Dendritic cell treated with granulocyte-macrophage colony-stimulating factor and Interleukin-4, amounts not matched to agents 40 ng/mL and 50 ng/mL, for 4 days (primary cell): ENCODE measurements at regions not wholly inside any gene's neighbourhood (a gene's known extent, or its start where the extent isn't known, plus 50 kb on each side); places are given as distances from the start of the nearest gene placed in this dataset.

Experiments used
- H3K27ac Mint-ChIP-seq: one replicate; pipeline ENCODE4 v1.8.0; 2022; ENCODE audit warnings: mild to moderate bottlenecking, mixed read lengths
- H3K27me3 Mint-ChIP-seq: one replicate; pipeline ENCODE4 v1.8.0; 2022; ENCODE audit warnings: mild to moderate bottlenecking, mixed read lengths
- H3K36me3 Mint-ChIP-seq: one replicate; pipeline ENCODE4 v1.8.0; 2022; ENCODE audit warnings: low read depth, mixed read lengths
- H3K4me1 Mint-ChIP-seq: one replicate; pipeline ENCODE4 v1.8.0; 2022; ENCODE audit warnings: low read depth, mixed read lengths
- H3K4me3 Mint-ChIP-seq: one replicate; pipeline ENCODE4 v1.8.0; 2022; ENCODE audit warnings: mild to moderate bottlenecking, moderate library complexity, mixed read lengths
- H3K9me3 Mint-ChIP-seq: one replicate; pipeline ENCODE4 v1.8.0; 2022; ENCODE audit warnings: mixed read lengths
- intact Hi-C: fragments of 100-400 bp; cut with micrococcal nuclease; formaldehyde crosslinking; loops from one replicate; pipeline ENCODE4 v1.15.0; 2022

GRCh38 chr6:156283091-156283490, 494.1 kb upstream of the ARID1B start:
- intact Hi-C loops = no loop called here
- Mint-ChIP-seq H3K27me3 (no peaks in the 10 kb centered on the region), H3K9me3 (peaks cover 3% of the 10 kb centered on the region), H3K4me3 (no peak overlapping the region), H3K36me3 (no peaks in the 10 kb centered on the region), H3K4me1 (no peaks in the 10 kb centered on the region), H3K27ac (no peak overlapping the region)

GRCh38 chr6:156282087-156282486, 495.1 kb upstream of the ARID1B start:
- intact Hi-C loops = no loop called here
- H3K4me3 Mint-ChIP-seq = no peak overlapping the region
- H3K9me3 Mint-ChIP-seq = peaks cover 12% of the 10 kb centered on the region
- no peaks in the 10 kb centered on the region for H3K27me3 Mint-ChIP-seq
- H3K27ac Mint-ChIP-seq = no peak overlapping the region
- no peaks in the 10 kb centered on the region for H3K4me1 Mint-ChIP-seq
- H3K36me3 Mint-ChIP-seq = no peaks in the 10 kb centered on the region

- no peaks in the 10 kb centered on the region for H3K27me3 Mint-ChIP-seq
- intact Hi-C loops = no loop called here
- H3K4me3 Mint-ChIP-seq = no peak overlapping the region
- no peak overlapping the region for H3K27ac Mint-ChIP-seq
- H3K4me1 Mint-ChIP-seq = no peaks in the 10 kb centered on the region
- H3K9me3 Mint-ChIP-seq = peaks cover 12% of the 10 kb centered on the region
- no peaks in the 10 kb centered on the region for H3K36me3 Mint-ChIP-seq
Observed at GRCh38 chr6:156281266-156281665, 495.9 kb upstream of the ARID1B start.

GRCh38 chr6:156280065-156280464, 497.1 kb upstream of the ARID1B start:
- no peaks in the 10 kb centered on the region for H3K36me3 Mint-ChIP-seq
- peaks cover 12% of the 10 kb centered on the region for H3K9me3 Mint-ChIP-seq
- H3K4me3 Mint-ChIP-seq = no peak overlapping the region
- H3K4me1 Mint-ChIP-seq = no peaks in the 10 kb centered on the region
- no peak overlapping the region for H3K27ac Mint-ChIP-seq
- intact Hi-C loops = no loop called here
- H3K27me3 Mint-ChIP-seq = no peaks in the 10 kb centered on the region

GRCh38 chr6:156279261-156279969, 497.8 kb upstream of the ARID1B start:
- intact Hi-C loops = no loop called here
- Mint-ChIP-seq H3K27me3 (no peaks in the 10 kb centered on the region), H3K4me1 (no peaks in the 10 kb centered on the region), H3K4me3 (no peak overlapping the region), H3K9me3 (peaks cover 12% of the 10 kb centered on the region), H3K27ac (no peak overlapping the region), H3K36me3 (no peaks in the 10 kb centered on the region)

GRCh38 chr6:156273065-156273711, 504.0 kb upstream of the ARID1B start:
- intact Hi-C loops = no loop called here
- no peak overlapping the region for H3K27ac Mint-ChIP-seq
- H3K27me3 Mint-ChIP-seq = no peaks in the 10 kb centered on the region
- H3K4me3 Mint-ChIP-seq = no peak overlapping the region
- H3K36me3 Mint-ChIP-seq = no peaks in the 10 kb centered on the region
- H3K4me1 Mint-ChIP-seq = no peaks in the 10 kb centered on the region
- H3K9me3 Mint-ChIP-seq = peaks cover 10% of the 10 kb centered on the region

GRCh38 chr6:156269751-156270369, 507.3 kb upstream of the ARID1B start:
- Mint-ChIP-seq H3K27me3 (no peaks in the 10 kb centered on the region), H3K4me1 (no peaks in the 10 kb centered on the region), H3K4me3 (no peak overlapping the region), H3K9me3 (no peaks in the 10 kb centered on the region), H3K36me3 (no peaks in the 10 kb centered on the region), H3K27ac (no peak overlapping the region)
- intact Hi-C loops = no loop called here

GRCh38 chr6:156268849-156269248, 508.3 kb upstream of the ARID1B start:
- Mint-ChIP-seq H3K27ac (no peak overlapping the region), H3K4me1 (no peaks in the 10 kb centered on the region), H3K4me3 (no peak overlapping the region), H3K27me3 (no peaks in the 10 kb centered on the region), H3K36me3 (no peaks in the 10 kb centered on the region), H3K9me3 (no peaks in the 10 kb centered on the region)
- intact Hi-C loops = no loop called here

- Mint-ChIP-seq H3K27ac (no peak overlapping the region), H3K27me3 (no peaks in the 10 kb centered on the region), H3K4me3 (no peak overlapping the region), H3K4me1 (no peaks in the 10 kb centered on the region), H3K36me3 (no peaks in the 10 kb centered on the region), H3K9me3 (no peaks in the 10 kb centered on the region)
- intact Hi-C loops = no loop called here
Observed at GRCh38 chr6:156262014-156262413, 515.2 kb upstream of the ARID1B start.

GRCh38 chr6:156260815-156261214, 516.4 kb upstream of the ARID1B start:
- H3K27me3 Mint-ChIP-seq = no peaks in the 10 kb centered on the region
- no peaks in the 10 kb centered on the region for H3K36me3 Mint-ChIP-seq
- H3K27ac Mint-ChIP-seq = no peak overlapping the region
- intact Hi-C loops = no loop called here
- H3K4me1 Mint-ChIP-seq = no peaks in the 10 kb centered on the region
- no peaks in the 10 kb centered on the region for H3K9me3 Mint-ChIP-seq
- no peak overlapping the region for H3K4me3 Mint-ChIP-seq

- Mint-ChIP-seq H3K4me3 (no peak overlapping the region), H3K27me3 (no peaks in the 10 kb centered on the region), H3K36me3 (no peaks in the 10 kb centered on the region), H3K4me1 (no peaks in the 10 kb centered on the region), H3K27ac (no peak overlapping the region), H3K9me3 (no peaks in the 10 kb centered on the region)
- intact Hi-C loops = no loop called here
Observed at GRCh38 chr6:156258981-156259380, 518.2 kb upstream of the ARID1B start.

GRCh38 chr6:156256161-156256560, 521.0 kb upstream of the ARID1B start:
- H3K4me3 Mint-ChIP-seq = no peak overlapping the region

GRCh38 chr6:156254240-156254639, 522.9 kb upstream of the ARID1B start:
- no peaks in the 10 kb centered on the region for H3K36me3 Mint-ChIP-seq
- intact Hi-C loops = no loop called here
- H3K27ac Mint-ChIP-seq = no peak overlapping the region

More at GRCh38 chr6:156256161-156256560, 521.0 kb upstream of the ARID1B start:
- no peaks in the 10 kb centered on the region for H3K9me3 Mint-ChIP-seq
- no peaks in the 10 kb centered on the region for H3K27me3 Mint-ChIP-seq
- intact Hi-C loops = no loop called here
- no peak overlapping the region for H3K27ac Mint-ChIP-seq
- H3K4me1 Mint-ChIP-seq = no peaks in the 10 kb centered on the region
- H3K36me3 Mint-ChIP-seq = no peaks in the 10 kb centered on the region

GRCh38 chr6:156250593-156250992, 526.6 kb upstream of the ARID1B start:
- no peaks in the 10 kb centered on the region for H3K9me3 Mint-ChIP-seq
- H3K36me3 Mint-ChIP-seq = no peaks in the 10 kb centered on the region
- H3K4me3 Mint-ChIP-seq = no peak overlapping the region
- intact Hi-C loops = no loop called here
- H3K4me1 Mint-ChIP-seq = no peaks in the 10 kb centered on the region
- no peaks in the 10 kb centered on the region for H3K27me3 Mint-ChIP-seq
- H3K27ac Mint-ChIP-seq = no peak overlapping the region

More at GRCh38 chr6:156254240-156254639, 522.9 kb upstream of the ARID1B start:
- Mint-ChIP-seq H3K4me3 (no peak overlapping the region), H3K4me1 (no peaks in the 10 kb centered on the region), H3K27me3 (no peaks in the 10 kb centered on the region), H3K9me3 (no peaks in the 10 kb centered on the region)
